C4-2B (cell line): ENCODE measurements at regions not wholly inside any gene's neighbourhood (a gene's known extent, or its start where the extent isn't known, plus 50 kb on each side); places are given as distances from the start of the nearest gene placed in this dataset.

ENCODE experiments used
- H3K27ac ChIP-seq: fragments of 450-650 bp; 2 replicates; pipeline ENCODE4 v1.5.1; 2017
- ZFX ChIP-seq: fragments of 450-650 bp; IDR thresholded peaks from 2 replicates; pipeline ENCODE4 v1.6.1; 2017
- TF ChIP-seq, protein P1 (sequence below): fragments of 450-650 bp; conservative IDR thresholded peaks from 2 replicates; pipeline ENCODE4 v1.5.1; 2017; ENCODE audit warnings: mild to moderate bottlenecking

DNA sequence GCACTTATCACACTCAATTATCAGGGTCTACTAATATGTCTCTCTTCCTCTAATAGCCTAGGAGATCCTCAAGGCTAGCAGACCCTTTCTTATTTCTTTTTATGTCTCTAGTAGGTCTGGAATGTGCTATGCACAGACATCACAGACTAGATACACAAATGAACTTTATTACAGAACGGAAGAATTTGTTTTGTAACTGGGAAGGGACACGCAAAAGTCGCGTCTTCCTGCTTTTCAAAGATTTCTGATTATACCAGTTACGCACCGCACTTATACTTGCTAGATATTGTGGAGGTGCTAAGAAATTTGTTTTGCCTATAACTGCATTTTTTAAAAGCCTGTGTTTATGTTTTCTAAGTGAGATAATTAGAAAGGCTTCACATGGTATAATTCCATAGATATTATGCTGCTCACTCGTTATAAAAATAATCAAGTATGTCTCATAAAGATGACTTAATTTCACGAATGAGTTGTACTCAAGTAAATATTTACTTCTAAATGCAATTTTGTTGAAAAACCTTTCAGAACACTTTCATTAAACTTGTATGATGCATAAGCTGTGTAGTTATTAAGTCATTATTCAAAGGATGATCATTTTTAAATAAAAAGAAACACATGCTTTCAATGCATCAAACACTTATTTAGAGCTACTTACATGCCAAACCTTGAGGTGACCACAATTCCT, 662.6 kb downstream of the ACTL7B start:
- H3K27ac ChIP-seq = no peak overlapping the region
- TF ChIP-seq, protein P1, sequence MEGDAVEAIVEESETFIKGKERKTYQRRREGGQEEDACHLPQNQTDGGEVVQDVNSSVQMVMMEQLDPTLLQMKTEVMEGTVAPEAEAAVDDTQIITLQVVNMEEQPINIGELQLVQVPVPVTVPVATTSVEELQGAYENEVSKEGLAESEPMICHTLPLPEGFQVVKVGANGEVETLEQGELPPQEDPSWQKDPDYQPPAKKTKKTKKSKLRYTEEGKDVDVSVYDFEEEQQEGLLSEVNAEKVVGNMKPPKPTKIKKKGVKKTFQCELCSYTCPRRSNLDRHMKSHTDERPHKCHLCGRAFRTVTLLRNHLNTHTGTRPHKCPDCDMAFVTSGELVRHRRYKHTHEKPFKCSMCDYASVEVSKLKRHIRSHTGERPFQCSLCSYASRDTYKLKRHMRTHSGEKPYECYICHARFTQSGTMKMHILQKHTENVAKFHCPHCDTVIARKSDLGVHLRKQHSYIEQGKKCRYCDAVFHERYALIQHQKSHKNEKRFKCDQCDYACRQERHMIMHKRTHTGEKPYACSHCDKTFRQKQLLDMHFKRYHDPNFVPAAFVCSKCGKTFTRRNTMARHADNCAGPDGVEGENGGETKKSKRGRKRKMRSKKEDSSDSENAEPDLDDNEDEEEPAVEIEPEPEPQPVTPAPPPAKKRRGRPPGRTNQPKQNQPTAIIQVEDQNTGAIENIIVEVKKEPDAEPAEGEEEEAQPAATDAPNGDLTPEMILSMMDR = no peak
- TF ChIP-seq ZFX = no peak

DNA sequence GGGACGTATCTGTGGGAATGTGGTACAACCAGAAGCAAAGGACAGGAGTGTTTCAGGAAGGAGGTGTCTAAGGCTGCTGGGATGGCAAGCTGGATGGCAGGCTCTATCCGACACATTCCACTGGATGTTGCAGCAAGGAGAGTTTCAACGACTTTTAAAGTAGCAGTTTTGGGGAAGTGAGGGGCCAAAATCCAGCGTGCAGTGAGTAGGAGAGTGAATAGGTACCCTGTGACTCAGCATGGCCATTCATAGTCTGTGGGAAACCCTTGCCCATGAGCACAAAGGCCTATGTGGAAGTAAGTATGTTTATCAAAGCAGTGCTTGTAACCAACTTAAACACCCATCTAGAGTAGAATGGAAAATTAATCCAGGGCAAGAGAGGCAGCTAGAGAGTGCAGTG, 664.7 kb downstream of the ACTL7B start:
- no peak overlapping the region for H3K27ac ChIP-seq
- TF ChIP-seq, protein P1 = no peak
- no peak for TF ChIP-seq ZFX

DNA sequence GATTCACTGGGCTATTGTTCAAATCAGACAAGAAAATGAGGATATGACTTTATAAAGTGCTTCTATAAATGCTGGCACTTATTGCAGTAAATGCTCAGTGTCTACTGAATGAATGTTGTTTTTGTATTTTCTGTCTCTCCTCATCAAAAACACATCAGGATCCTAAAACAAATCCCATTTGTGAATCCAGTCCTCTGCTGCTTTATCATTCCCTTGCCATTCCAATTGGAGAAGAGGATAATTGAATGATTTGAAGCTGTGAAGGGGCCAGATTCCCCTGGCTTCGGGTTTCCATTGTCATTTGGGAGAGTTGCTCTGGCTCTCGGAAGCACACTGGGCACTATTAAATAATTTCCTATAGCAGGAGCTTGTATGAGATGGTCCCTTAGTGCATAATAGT, 666.8 kb downstream of the ACTL7B start:
- H3K27ac ChIP-seq = no peak overlapping the region
- TF ChIP-seq, protein P1 = no peak
- TF ChIP-seq ZFX = no peak

DNA sequence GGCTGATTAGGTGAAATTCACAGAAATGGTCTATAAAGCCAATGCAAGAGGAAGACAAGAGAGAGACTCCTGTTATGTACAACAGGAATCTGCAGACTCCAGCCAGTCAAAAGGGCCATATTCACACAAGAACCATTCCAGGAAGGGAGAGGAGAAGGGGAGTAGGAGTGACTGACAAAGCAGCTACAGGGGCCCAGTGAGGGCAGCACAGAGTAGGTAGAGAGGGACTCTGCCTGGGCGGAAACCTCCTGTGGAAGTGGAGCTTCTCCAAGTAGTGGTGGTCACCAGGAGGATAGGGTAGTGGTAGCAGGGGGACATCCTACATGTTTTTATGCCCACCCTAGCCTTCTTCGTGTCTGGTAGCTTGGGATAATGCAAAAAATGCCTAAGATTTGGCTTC, 667.3 kb downstream of the ACTL7B start:
- no peak for TF ChIP-seq ZFX
- TF ChIP-seq, protein P1 = no peak

DNA sequence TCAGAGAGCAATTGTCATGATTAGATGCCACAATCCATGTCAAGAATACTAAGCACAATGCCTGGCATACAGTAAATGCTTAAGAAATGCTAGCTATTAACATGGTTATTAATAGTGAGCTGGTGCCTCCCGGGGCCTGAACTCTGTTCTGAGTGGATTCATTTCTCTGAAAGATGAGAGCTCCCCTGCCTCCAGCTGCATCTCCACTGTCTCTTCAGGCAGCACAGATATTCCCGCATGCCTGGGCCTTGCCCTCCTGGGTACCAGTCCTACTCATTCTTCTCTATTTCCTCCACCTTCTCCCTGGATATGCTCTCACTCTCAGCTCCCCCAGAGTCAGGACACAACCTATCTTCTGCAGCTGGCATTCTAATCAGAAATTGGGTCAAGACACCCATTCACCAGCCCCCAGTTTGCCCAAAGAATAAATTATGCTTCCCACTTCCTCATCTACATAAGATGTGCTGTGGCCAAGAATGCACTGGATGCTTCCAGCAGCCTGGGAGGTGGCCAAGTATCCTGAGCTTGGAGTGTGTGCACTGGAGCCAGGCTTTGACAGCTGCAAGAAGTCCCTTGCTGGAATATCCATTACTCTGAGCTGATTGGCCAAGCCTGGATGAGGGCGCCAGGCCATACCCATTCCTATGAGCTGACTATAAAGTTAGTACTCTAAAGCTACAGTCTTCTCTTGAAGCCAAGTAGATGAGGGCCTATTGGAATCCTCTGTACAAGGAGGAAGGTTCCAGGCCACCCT, 669.0 kb downstream of the ACTL7B start:
- TF ChIP-seq, protein P1 = no peak
- TF ChIP-seq ZFX = no peak

More for the DNA sequence above, 667.3 kb downstream of the ACTL7B start:
- no peak overlapping the region for H3K27ac ChIP-seq

DNA sequence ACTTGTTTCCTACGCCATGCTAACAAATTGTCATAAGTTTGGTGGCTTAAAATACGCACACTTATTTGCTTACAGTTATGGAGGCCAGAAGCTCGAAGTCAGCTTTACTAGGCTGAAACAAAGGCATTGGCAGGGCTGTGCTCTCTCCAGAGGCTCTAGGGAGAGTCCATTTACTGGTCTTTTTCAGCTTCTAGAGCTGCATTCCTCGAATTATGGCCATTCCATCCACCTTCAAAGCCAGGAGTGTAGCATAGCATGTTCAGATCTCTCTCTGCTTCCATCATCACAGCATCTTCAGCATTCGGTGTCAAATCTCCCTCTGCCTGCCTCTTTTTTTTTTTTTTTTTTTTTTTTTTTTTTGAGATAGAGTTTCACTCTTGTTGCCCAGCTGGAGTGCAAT, 670.2 kb downstream of the ACTL7B start:
- TF ChIP-seq, protein P1 = no peak
- no peak for TF ChIP-seq ZFX
- no peak overlapping the region for H3K27ac ChIP-seq

More for the DNA sequence above, 669.0 kb downstream of the ACTL7B start:
- no peak overlapping the region for H3K27ac ChIP-seq

DNA sequence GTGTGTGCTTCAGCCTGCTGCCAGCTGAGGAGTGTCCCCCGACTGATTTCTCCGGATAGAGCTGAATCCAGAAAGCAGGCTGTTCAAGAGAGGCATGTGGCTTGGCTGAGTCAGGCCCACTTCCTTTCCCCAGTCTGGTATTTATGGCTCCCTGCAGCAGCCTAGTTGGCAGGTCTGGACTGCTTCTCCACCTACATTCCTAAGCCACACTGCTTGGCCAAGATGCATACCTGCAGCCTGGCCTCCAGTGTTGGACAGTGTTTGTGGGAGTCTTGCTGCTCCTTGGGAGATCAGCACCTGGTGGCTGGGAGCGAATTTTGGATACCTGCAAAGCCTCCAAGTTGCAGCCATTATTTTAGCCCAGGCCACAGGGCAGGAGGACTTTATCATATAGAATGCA, 670.8 kb downstream of the ACTL7B start:
- no peak for TF ChIP-seq ZFX
- TF ChIP-seq, protein P1 = no peak
- no peak overlapping the region for H3K27ac ChIP-seq
